ENCODE measurements at regions not wholly inside any gene's neighbourhood (a gene's known extent, or its start where the extent isn't known, plus 50 kb on each side); places are given as distances from the start of the nearest gene placed in this dataset.
"Not testable (repeated sequence)": the region's sequence is repeated elsewhere in the genome, so short reads cannot be mapped to it uniquely, and the experiment has no call there.

GRCh38 chr7:3143869-3144775 lies 100.5 kb upstream of the CARD11 start:
- Histone ChIP-seq H3K36me3 (ENCODE audit: control insufficient read depth in 3 of 3, insufficient read depth in 2 of 3, low read depth in 1 of 3, low read length in 3 of 3) (no peaks in the 10 kb centered on the region), H3K4me1 (ENCODE audit: control insufficient read depth in 3 of 3, insufficient read depth in 2 of 3, low read depth in 1 of 3, low read length in 2 of 3) (no peaks in the 10 kb centered on the region), H3K27me3 (ENCODE audit: control insufficient read depth in 3 of 3, insufficient read depth in 3 of 3, low read length in 3 of 3) (peaks cover 0 to 2% (median 0%) of the 10 kb centered on the region in 3 donors), H3K4me3 (ENCODE audit: low read depth in 1 of 3, low read length in 3 of 3) (no peak overlapping the region), H3K27ac (ENCODE audit: low read depth in 1 of 3, low read length in 2 of 3) (no peak overlapping the region), H3K9me3 (ENCODE audit: control insufficient read depth in 2 of 2, insufficient read depth in 1 of 2, low read depth in 1 of 2, low read length in 1 of 2) (no peaks in the 10 kb centered on the region)
- DNase-seq, result no peak
- WGBS, 3 donors, result 42 to 47% (median 44%) methylated on average over 7 of the region's 7 CpGs
- FAIRE-seq, result no peak

GRCh38 chr7:3144776-3145125 lies 101.1 kb upstream of the CARD11 start:
- not testable (repeated sequence) for H3K4me3 ChIP-seq (ENCODE audit: low read depth in 1 of 3, low read length in 3 of 3)

GRCh38 chr7:3146571-3147226 lies 103.0 kb upstream of the CARD11 start:
- Histone ChIP-seq H3K9me3 (ENCODE audit: control insufficient read depth in 2 of 2, insufficient read depth in 1 of 2, low read depth in 1 of 2, low read length in 1 of 2) (no peaks in the 10 kb centered on the region), H3K27ac (ENCODE audit: low read depth in 1 of 3, low read length in 2 of 3) (no peak overlapping the region), H3K36me3 (ENCODE audit: control insufficient read depth in 3 of 3, insufficient read depth in 2 of 3, low read depth in 1 of 3, low read length in 3 of 3) (no peaks in the 10 kb centered on the region), H3K4me1 (ENCODE audit: control insufficient read depth in 3 of 3, insufficient read depth in 2 of 3, low read depth in 1 of 3, low read length in 2 of 3) (no peaks in the 10 kb centered on the region), H3K27me3 (ENCODE audit: control insufficient read depth in 3 of 3, insufficient read depth in 3 of 3, low read length in 3 of 3) (no peaks in the 10 kb centered on the region), H3K4me3 (ENCODE audit: low read depth in 1 of 3, low read length in 3 of 3) (no peak overlapping the region)
- no peak for FAIRE-seq
- no peak for DNase-seq
- 61 to 70% (median 67%) methylated on average over 18 of the region's 18 CpGs for WGBS, 3 donors

More at GRCh38 chr7:3144776-3145125, 101.1 kb upstream of the CARD11 start:
- not testable (repeated sequence) for H3K27ac ChIP-seq (ENCODE audit: low read depth in 1 of 3, low read length in 2 of 3); FAIRE-seq; DNase-seq; H3K36me3 ChIP-seq (ENCODE audit: control insufficient read depth in 3 of 3, insufficient read depth in 2 of 3, low read depth in 1 of 3, low read length in 3 of 3); H3K4me1 ChIP-seq (ENCODE audit: control insufficient read depth in 3 of 3, insufficient read depth in 2 of 3, low read depth in 1 of 3, low read length in 2 of 3); H3K9me3 ChIP-seq (ENCODE audit: control insufficient read depth in 2 of 2, insufficient read depth in 1 of 2, low read depth in 1 of 2, low read length in 1 of 2); H3K27me3 ChIP-seq (ENCODE audit: control insufficient read depth in 3 of 3, insufficient read depth in 3 of 3, low read length in 3 of 3)
- 70 to 80% (median 76%) methylated on average over 6 of the region's 6 CpGs for WGBS, 3 donors

- H3K27me3 ChIP-seq (ENCODE audit: control insufficient read depth in 3 of 3, insufficient read depth in 3 of 3, low read length in 3 of 3); H3K9me3 ChIP-seq (ENCODE audit: control insufficient read depth in 2 of 2, insufficient read depth in 1 of 2, low read depth in 1 of 2, low read length in 1 of 2); H3K36me3 ChIP-seq (ENCODE audit: control insufficient read depth in 3 of 3, insufficient read depth in 2 of 3, low read depth in 1 of 3, low read length in 3 of 3); H3K4me1 ChIP-seq (ENCODE audit: control insufficient read depth in 3 of 3, insufficient read depth in 2 of 3, low read depth in 1 of 3, low read length in 2 of 3); H3K27ac ChIP-seq (ENCODE audit: low read depth in 1 of 3, low read length in 2 of 3); FAIRE-seq; DNase-seq; H3K4me3 ChIP-seq (ENCODE audit: low read depth in 1 of 3, low read length in 3 of 3): not testable (repeated sequence)
- 46 to 87% (median 71%) methylated on average over 4 of the region's 4 CpGs for WGBS, 3 donors
These were observed 104.8 kb upstream of the CARD11 start for GRCh38 chr7:3148471-3148870.

GRCh38 chr7:3149231-3149995 lies 105.7 kb upstream of the CARD11 start:
- H3K4me3 ChIP-seq (ENCODE audit: low read depth in 1 of 3, low read length in 3 of 3), result no peak overlapping the region

GRCh38 chr7:3150027-3150426 lies 106.4 kb upstream of the CARD11 start:
- no peak for FAIRE-seq

More at GRCh38 chr7:3149231-3149995, 105.7 kb upstream of the CARD11 start:
- DNase-seq (no peak), FAIRE-seq (no peak)
- H3K9me3 ChIP-seq (ENCODE audit: control insufficient read depth in 2 of 2, insufficient read depth in 1 of 2, low read depth in 1 of 2, low read length in 1 of 2), result no peaks in the 10 kb centered on the region
- H3K4me1 ChIP-seq (ENCODE audit: control insufficient read depth in 3 of 3, insufficient read depth in 2 of 3, low read depth in 1 of 3, low read length in 2 of 3), result no peaks in the 10 kb centered on the region
- 77 to 83% (median 82%) methylated on average over 13 of the region's 13 CpGs for WGBS, 3 donors
- no peaks in the 10 kb centered on the region for H3K36me3 ChIP-seq (ENCODE audit: control insufficient read depth in 3 of 3, insufficient read depth in 2 of 3, low read depth in 1 of 3, low read length in 3 of 3)
- H3K27ac ChIP-seq (ENCODE audit: low read depth in 1 of 3, low read length in 2 of 3), result no peak overlapping the region
- H3K27me3 ChIP-seq (ENCODE audit: control insufficient read depth in 3 of 3, insufficient read depth in 3 of 3, low read length in 3 of 3), result no peaks in the 10 kb centered on the region

GRCh38 chr7:3151784-3152183 lies 108.1 kb upstream of the CARD11 start:
- FAIRE-seq, result no peak
- H3K36me3 ChIP-seq (ENCODE audit: control insufficient read depth in 3 of 3, insufficient read depth in 2 of 3, low read depth in 1 of 3, low read length in 3 of 3), result no peaks in the 10 kb centered on the region
- no peaks in the 10 kb centered on the region for H3K4me1 ChIP-seq (ENCODE audit: control insufficient read depth in 3 of 3, insufficient read depth in 2 of 3, low read depth in 1 of 3, low read length in 2 of 3)
- 85 to 90% (median 89%) methylated on average over 7 of the region's 7 CpGs for WGBS, 3 donors
- no peak overlapping the region for H3K4me3 ChIP-seq (ENCODE audit: low read depth in 1 of 3, low read length in 3 of 3)
- H3K27me3 ChIP-seq (ENCODE audit: control insufficient read depth in 3 of 3, insufficient read depth in 3 of 3, low read length in 3 of 3), result no peaks in the 10 kb centered on the region
- no peak overlapping the region for H3K27ac ChIP-seq (ENCODE audit: low read depth in 1 of 3, low read length in 2 of 3)
- no peaks in the 10 kb centered on the region for H3K9me3 ChIP-seq (ENCODE audit: control insufficient read depth in 2 of 2, insufficient read depth in 1 of 2, low read depth in 1 of 2, low read length in 1 of 2)
- no peak for DNase-seq

More at GRCh38 chr7:3150027-3150426, 106.4 kb upstream of the CARD11 start:
- 51 to 77% (median 71%) methylated on average over 8 of the region's 8 CpGs for WGBS, 3 donors
- no peak for DNase-seq
- H3K27ac ChIP-seq (ENCODE audit: low read depth in 1 of 3, low read length in 2 of 3), result no peak overlapping the region
- no peaks in the 10 kb centered on the region for H3K36me3 ChIP-seq (ENCODE audit: control insufficient read depth in 3 of 3, insufficient read depth in 2 of 3, low read depth in 1 of 3, low read length in 3 of 3)
- no peak overlapping the region for H3K4me3 ChIP-seq (ENCODE audit: low read depth in 1 of 3, low read length in 3 of 3)
- no peaks in the 10 kb centered on the region for H3K9me3 ChIP-seq (ENCODE audit: control insufficient read depth in 2 of 2, insufficient read depth in 1 of 2, low read depth in 1 of 2, low read length in 1 of 2)
- H3K4me1 ChIP-seq (ENCODE audit: control insufficient read depth in 3 of 3, insufficient read depth in 2 of 3, low read depth in 1 of 3, low read length in 2 of 3), result no peaks in the 10 kb centered on the region
- no peaks in the 10 kb centered on the region for H3K27me3 ChIP-seq (ENCODE audit: control insufficient read depth in 3 of 3, insufficient read depth in 3 of 3, low read length in 3 of 3)

- Histone ChIP-seq H3K9me3 (ENCODE audit: control insufficient read depth in 2 of 2, insufficient read depth in 1 of 2, low read depth in 1 of 2, low read length in 1 of 2) (no peaks in the 10 kb centered on the region), H3K36me3 (ENCODE audit: control insufficient read depth in 3 of 3, insufficient read depth in 2 of 3, low read depth in 1 of 3, low read length in 3 of 3) (no peaks in the 10 kb centered on the region), H3K4me3 (ENCODE audit: low read depth in 1 of 3, low read length in 3 of 3) (no peak overlapping the region), H3K27me3 (ENCODE audit: control insufficient read depth in 3 of 3, insufficient read depth in 3 of 3, low read length in 3 of 3) (no peaks in the 10 kb centered on the region), H3K4me1 (ENCODE audit: control insufficient read depth in 3 of 3, insufficient read depth in 2 of 3, low read depth in 1 of 3, low read length in 2 of 3) (no peaks in the 10 kb centered on the region), H3K27ac (ENCODE audit: low read depth in 1 of 3, low read length in 2 of 3) (no peak overlapping the region)
- FAIRE-seq, result no peak
- DNase-seq, result no peak
- 89 to 90% (median 89%) methylated on average over 7 of the region's 7 CpGs for WGBS, 3 donors
These were observed 109.0 kb upstream of the CARD11 start for GRCh38 chr7:3152714-3153113.

Measured in small intestine (tissue), 7 donors.